Testis (tissue), 2 donors: ENCODE measurements at regions not wholly inside any gene's neighbourhood (a gene's known extent, or its start where the extent isn't known, plus 50 kb on each side); places are given as distances from the start of the nearest gene placed in this dataset.

Experiments
- POLR2A ChIP-seq: fragments of 450-650 bp; IDR thresholded peaks from one replicate; pipeline ENCODE4 v1.6.1; 2017; ENCODE audit warnings: antibody characterized with exemption, mild to moderate bottlenecking, moderate library complexity
- TF ChIP-seq, protein P1 (sequence below), 3 experiments: fragments of 450-650 bp in 2 of 3; fragments of 200-600 bp in 1 of 3; sonication (generic) in 1 of 3; IDR thresholded peaks; one replicate each; pipeline ENCODE4 v1.5.1; 2016 to 2019; ENCODE audit warnings: antibody characterized with exemption in 3 of 3, mild to moderate bottlenecking in 2 of 3, moderate library complexity in 1 of 3

DNA sequence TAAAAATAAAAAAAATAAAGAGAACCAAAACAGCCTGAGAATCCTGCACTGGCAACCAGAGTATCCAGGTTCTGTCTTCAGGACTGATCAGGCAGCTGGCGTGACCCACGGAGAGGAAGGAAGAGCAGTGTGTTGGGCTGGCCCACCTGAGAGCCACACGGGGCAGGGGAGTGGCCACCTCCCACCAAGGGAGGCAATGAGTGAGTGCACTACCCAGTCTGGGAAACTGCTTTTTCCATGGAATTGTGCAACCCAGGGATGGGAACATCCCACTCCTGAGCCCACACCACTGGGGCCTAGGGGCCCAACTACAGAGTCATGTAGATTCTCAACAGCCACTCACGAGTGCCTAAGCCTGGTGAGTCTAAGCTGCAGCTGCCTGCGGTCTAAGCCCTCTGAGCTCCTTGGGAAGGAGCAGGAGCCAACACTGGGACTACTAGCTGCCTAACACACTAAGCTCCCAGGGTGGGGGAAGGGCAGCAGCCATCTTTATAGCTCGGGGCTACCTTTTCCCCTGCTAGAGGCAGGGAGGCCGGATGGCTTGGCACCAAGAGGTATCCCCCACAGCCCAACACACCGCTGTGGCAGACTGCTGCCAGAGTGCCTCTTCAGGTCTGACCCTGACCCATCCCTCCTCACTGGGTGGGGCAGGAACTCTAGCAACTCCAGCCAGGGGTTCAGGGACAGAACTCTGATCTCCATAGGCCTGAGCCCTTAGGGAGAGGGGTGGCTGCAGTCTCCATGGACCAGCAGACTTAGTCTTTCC is 610.9 kb downstream of the RERGL start:
- no peak for TF ChIP-seq POLR2A
- TF ChIP-seq, protein P1, sequence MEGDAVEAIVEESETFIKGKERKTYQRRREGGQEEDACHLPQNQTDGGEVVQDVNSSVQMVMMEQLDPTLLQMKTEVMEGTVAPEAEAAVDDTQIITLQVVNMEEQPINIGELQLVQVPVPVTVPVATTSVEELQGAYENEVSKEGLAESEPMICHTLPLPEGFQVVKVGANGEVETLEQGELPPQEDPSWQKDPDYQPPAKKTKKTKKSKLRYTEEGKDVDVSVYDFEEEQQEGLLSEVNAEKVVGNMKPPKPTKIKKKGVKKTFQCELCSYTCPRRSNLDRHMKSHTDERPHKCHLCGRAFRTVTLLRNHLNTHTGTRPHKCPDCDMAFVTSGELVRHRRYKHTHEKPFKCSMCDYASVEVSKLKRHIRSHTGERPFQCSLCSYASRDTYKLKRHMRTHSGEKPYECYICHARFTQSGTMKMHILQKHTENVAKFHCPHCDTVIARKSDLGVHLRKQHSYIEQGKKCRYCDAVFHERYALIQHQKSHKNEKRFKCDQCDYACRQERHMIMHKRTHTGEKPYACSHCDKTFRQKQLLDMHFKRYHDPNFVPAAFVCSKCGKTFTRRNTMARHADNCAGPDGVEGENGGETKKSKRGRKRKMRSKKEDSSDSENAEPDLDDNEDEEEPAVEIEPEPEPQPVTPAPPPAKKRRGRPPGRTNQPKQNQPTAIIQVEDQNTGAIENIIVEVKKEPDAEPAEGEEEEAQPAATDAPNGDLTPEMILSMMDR (IDR thresholded peaks at IDR 0.05) = no peak
